H9 (cell line): ENCODE measurements at regions not wholly inside any gene's neighbourhood (a gene's known extent, or its start where the extent isn't known, plus 50 kb on each side); places are given as distances from the start of the nearest gene placed in this dataset.

Experiments used
- DNase-seq: peaks from one replicate; pipeline ENCODE4 v3.0.0-alpha.2; 2017
- H2AFZ ChIP-seq: one replicate; pipeline ENCODE4 v1.6.1; 2013; ENCODE audit warnings: mild to moderate bottlenecking, low read length, control low read depth, moderate library complexity
- H2AK5ac ChIP-seq: 2 replicates; pipeline ENCODE4 v1.6.1; 2013; ENCODE audit warnings: low read length, control low read depth, mixed read lengths; ENCODE audit not compliant: insufficient read length
- H2BK120ac ChIP-seq: one replicate; pipeline ENCODE4 v1.6.1; 2013; ENCODE audit warnings: low read depth, mild to moderate bottlenecking, low read length, control low read depth, inconsistent platforms; ENCODE audit not compliant: poor library complexity, severe bottlenecking
- H2BK12ac ChIP-seq: 2 replicates; pipeline ENCODE4 v1.6.1; 2013; ENCODE audit warnings: low read length, control low read depth, mixed read lengths, low read depth; ENCODE audit not compliant: insufficient read length
- H2BK15ac ChIP-seq: 2 replicates; pipeline ENCODE4 v1.6.1; 2013; ENCODE audit warnings: low read depth, low read length, control low read depth
- H2BK20ac ChIP-seq: one replicate; pipeline ENCODE4 v1.6.1; 2013; ENCODE audit warnings: low read depth, mild to moderate bottlenecking, low read length, control low read depth, inconsistent platforms; ENCODE audit not compliant: poor library complexity, severe bottlenecking
- H2BK5ac ChIP-seq: 2 replicates; pipeline ENCODE4 v1.6.1; 2013; ENCODE audit warnings: low read length, control low read depth, mixed read lengths; ENCODE audit not compliant: insufficient read length
- H3K14ac ChIP-seq: 2 replicates; pipeline ENCODE4 v1.6.1; 2013; ENCODE audit warnings: low read length, control low read depth; ENCODE audit not compliant: insufficient read depth
- H3K18ac ChIP-seq: 2 replicates; pipeline ENCODE4 v1.6.1; 2013; ENCODE audit warnings: low read depth, mild to moderate bottlenecking, mixed read lengths, low read length, control low read depth; ENCODE audit not compliant: insufficient read length
- H3K23ac ChIP-seq: 2 replicates; pipeline ENCODE4 v1.6.1; 2013; ENCODE audit warnings: low read length, control low read depth, mixed read lengths, low read depth; ENCODE audit not compliant: insufficient read length
- H3K23me2 ChIP-seq: 2 replicates; pipeline ENCODE4 v1.6.1; 2013; ENCODE audit warnings: low read depth, mild to moderate bottlenecking, mixed read lengths, low read length, control low read depth; ENCODE audit not compliant: insufficient read length, poor library complexity, severe bottlenecking
- H3K27ac ChIP-seq: 2 replicates; pipeline ENCODE4 v1.5.1; 2013; ENCODE audit warnings: low read length, control low read depth, mixed read lengths, low read depth; ENCODE audit not compliant: insufficient read length
- H3K27me3 ChIP-seq: 2 replicates; pipeline ENCODE4 v1.6.1; 2013; ENCODE audit warnings: low read length, control low read depth, inconsistent platforms; ENCODE audit not compliant: insufficient read depth
- H3K4ac ChIP-seq: 2 replicates; pipeline ENCODE4 v1.6.1; 2013; ENCODE audit warnings: low read depth, mild to moderate bottlenecking, control low read depth, inconsistent platforms, low read length, moderate library complexity
- H3K4me1 ChIP-seq: 2 replicates; pipeline ENCODE4 v1.6.1; 2013; ENCODE audit warnings: low read length, control low read depth, inconsistent platforms; ENCODE audit not compliant: insufficient read depth
- H3K4me2 ChIP-seq: 2 replicates; pipeline ENCODE4 v1.6.1; 2013; ENCODE audit warnings: low read length, control low read depth, mixed read lengths; ENCODE audit not compliant: insufficient read length, insufficient read depth
- H3K56ac ChIP-seq: 2 replicates; pipeline ENCODE4 v1.6.1; 2013; ENCODE audit warnings: low read depth, mild to moderate bottlenecking, mixed read lengths, low read length, control low read depth; ENCODE audit not compliant: insufficient read length
- H3K79me1 ChIP-seq: 2 replicates; pipeline ENCODE4 v1.6.1; 2013; ENCODE audit warnings: low read depth, mild to moderate bottlenecking, moderate library complexity, low read length, control low read depth, inconsistent platforms; ENCODE audit not compliant: insufficient read depth, poor library complexity, severe bottlenecking
- H3K79me2 ChIP-seq: 2 replicates; pipeline ENCODE4 v1.6.1; 2013; ENCODE audit warnings: low read length, control low read depth, inconsistent platforms; ENCODE audit not compliant: insufficient read depth
- H3K9ac ChIP-seq: 2 replicates; pipeline ENCODE4 v1.6.1; 2013; ENCODE audit warnings: low read length, control low read depth, mixed read lengths; ENCODE audit not compliant: insufficient read length; ENCODE audit errors: extremely low read depth
- H3K9me3 ChIP-seq: one replicate; pipeline ENCODE4 v1.6.1; 2013; ENCODE audit warnings: low read depth, low read length, inconsistent platforms; ENCODE audit not compliant: control insufficient read depth
- H3T11ph ChIP-seq: one replicate; pipeline ENCODE4 v1.6.1; 2013; ENCODE audit warnings: mild to moderate bottlenecking, low read length, control low read depth, inconsistent platforms
- H4K20me1 ChIP-seq: one replicate; pipeline ENCODE4 v1.6.1; 2013; ENCODE audit not compliant: control insufficient read depth, insufficient read length, insufficient read depth
- H4K5ac ChIP-seq: 2 replicates; pipeline ENCODE4 v1.6.1; 2013; ENCODE audit warnings: low read depth, mild to moderate bottlenecking, mixed read lengths, low read length, control low read depth; ENCODE audit not compliant: insufficient read length
- H4K8ac ChIP-seq: replicated peaks from 2 replicates; pipeline ENCODE4 v1.6.1; 2013; ENCODE audit warnings: low read length, control low read depth, mixed read lengths, low read depth; ENCODE audit not compliant: insufficient read length
- H4K91ac ChIP-seq: 2 replicates; pipeline ENCODE4 v1.6.1; 2013; ENCODE audit warnings: low read depth, mild to moderate bottlenecking, moderate library complexity, mixed read lengths, low read length, control low read depth; ENCODE audit not compliant: insufficient read length
- H3K27ac Mint-ChIP-seq, 3 experiments: 2 replicates in 2 of 3; 3 replicates in 1 of 3; pipeline ENCODE4 v1.8.0; 2020 to 2021; ENCODE audit warnings: mixed read lengths in 3 of 3, mild to moderate bottlenecking in 1 of 3, moderate library complexity in 1 of 3
- H3K27me3 Mint-ChIP-seq: 2 replicates; pipeline ENCODE4 v1.8.0; 2021; ENCODE audit warnings: low read depth, mild to moderate bottlenecking, moderate library complexity, mixed read lengths
- H3K36me3 Mint-ChIP-seq, 3 experiments: 2 replicates in 2 of 3; 3 replicates in 1 of 3; pipeline ENCODE4 v1.8.0; 2020 to 2021; ENCODE audit warnings: low read depth in 3 of 3, mixed read lengths in 3 of 3; ENCODE audit not compliant: insufficient read depth in 1 of 3
- H3K4me1 Mint-ChIP-seq, 2 experiments: 2 replicates each; pipeline ENCODE4 v1.8.0; 2020; ENCODE audit warnings: mixed read lengths in 2 of 2
- H3K4me3 Mint-ChIP-seq, 2 experiments: 2 replicates in 1 of 2; 3 replicates in 1 of 2; pipeline ENCODE4 v1.8.0; 2020 to 2021; ENCODE audit warnings: mild to moderate bottlenecking in 2 of 2, mixed read lengths in 2 of 2, moderate library complexity in 1 of 2
- H3K9me3 Mint-ChIP-seq, 2 experiments: 2 replicates in 1 of 2; 3 replicates in 1 of 2; pipeline ENCODE4 v1.8.0; 2020; ENCODE audit warnings: mild to moderate bottlenecking in 2 of 2, mixed read lengths in 2 of 2, moderate library complexity in 1 of 2
- CTCF ChIP-seq: fragments of 200-600 bp; sonication (generic); conservative IDR thresholded peaks from 3 replicates; pipeline ENCODE4 v1.8.0; 2021; ENCODE audit warnings: antibody characterized with exemption, mild to moderate bottlenecking
- WGBS: extraction: QIAGEN DNeasy Blood & Tissue Kit; methylation state at CpG from one replicate; pipeline ENCODE4 v1.1.7; 2013; ENCODE audit warnings: missing lambda C conversion rate, low lambda C conversion rate, mixed read lengths; ENCODE audit not compliant: insufficient read length; ENCODE audit errors: extremely low coverage; 5-methylcytosine and 5-hydroxymethylcytosine counted together

GRCh38 chr7:121633186-121633585 lies 237.1 kb upstream of the FAM3C start:
- Histone ChIP-seq H3K79me1 (no peaks in the 10 kb centered on the region), H3T11ph (no peak overlapping the region), H2BK20ac (no peak overlapping the region), H2AFZ (no peak overlapping the region), H3K9ac (no peak overlapping the region), H4K91ac (no peak overlapping the region), H3K4me1 (peaks cover 2% of the 10 kb centered on the region; the same call in 1 of the 2 replicates), H3K27me3 (no peaks in the 10 kb centered on the region), H3K79me2 (no peaks in the 10 kb centered on the region), H4K5ac (no peak overlapping the region), H2BK120ac (no peak overlapping the region), H2BK12ac (no peak overlapping the region), H3K56ac (no peak overlapping the region), H3K23me2 (no peaks in the 10 kb centered on the region), H3K9me3 (no peaks in the 10 kb centered on the region), H3K4ac (no peak overlapping the region), H3K27ac (no peak overlapping the region), H2BK15ac (no peak overlapping the region), H4K20me1 (no peaks in the 10 kb centered on the region), H4K8ac (no peak overlapping the region), H3K14ac (no peak overlapping the region), H2AK5ac (no peak overlapping the region), H2BK5ac (no peak overlapping the region), H3K18ac (no peak overlapping the region), H3K23ac (no peak overlapping the region), H3K4me2 (no peak overlapping the region)
- H3K36me3 Mint-ChIP-seq = peaks cover 0 to 6% (median 0%) of the 10 kb centered on the region in 3 experiments; a peak in 3 of 7 replicates
- H3K27me3 Mint-ChIP-seq = no peaks in the 10 kb centered on the region
- no peak for DNase-seq
- no CpG with 5 or more reads among the region's 3 CpGs for WGBS
- no peak overlapping the region; a peak in 1 of 7 replicates for H3K27ac Mint-ChIP-seq
- no peak overlapping the region for H3K4me3 Mint-ChIP-seq
- H3K4me1 Mint-ChIP-seq = peaks cover 13 to 14% of the 10 kb centered on the region in 2 experiments
- TF ChIP-seq CTCF = no peak
- H3K9me3 Mint-ChIP-seq = no peaks in the 10 kb centered on the region
